Kidney (tissue), 13 donors: ENCODE measurements at regions not wholly inside any gene's neighbourhood (a gene's known extent, or its start where the extent isn't known, plus 50 kb on each side); places are given as distances from the start of the nearest gene placed in this dataset.

Experiments
- DNase-seq, 5 donors: peaks; one replicate each; pipeline ENCODE4 v3.0.0-alpha.2; 2013 to 2020
- FAIRE-seq: peaks from 2 replicates; lab custom pipeline; 2012; peaks lifted over from hg19 to GRCh38; lab: Jason Lieb, UNC
- H3K27ac ChIP-seq, 2 donors: one replicate each; pipeline ENCODE4 v1.7.0; 2013; ENCODE audit warnings: low read depth in 2 of 2, low read length in 2 of 2, inconsistent platforms in 1 of 2
- H3K27me3 ChIP-seq: one replicate; pipeline ENCODE4 v1.7.1; 2013; ENCODE audit warnings: low read length, inconsistent platforms; ENCODE audit not compliant: control insufficient read depth, insufficient read depth
- H3K36me3 ChIP-seq, 3 donors: one replicate each; pipeline versions ENCODE4 v1.7.0 to v1.7.1; 2013; ENCODE audit warnings: low read length in 3 of 3, control low read depth in 1 of 3, inconsistent platforms in 1 of 3; ENCODE audit not compliant: insufficient read depth in 3 of 3, control insufficient read depth in 2 of 3
- H3K4me1 ChIP-seq, 3 donors: one replicate each; pipeline versions ENCODE4 v1.7.0 to v1.7.1; 2013; ENCODE audit warnings: low read length in 3 of 3, inconsistent platforms in 1 of 3, low read depth in 1 of 3; ENCODE audit not compliant: control insufficient read depth in 2 of 3, insufficient read depth in 2 of 3
- H3K4me3 ChIP-seq, 3 donors: one replicate each; pipeline versions ENCODE4 v1.7.0 to v1.8.1; 2013; ENCODE audit warnings: low read length in 3 of 3, control low read depth in 1 of 3, inconsistent platforms in 1 of 3
- H3K9ac ChIP-seq, 3 donors: one replicate each; pipeline versions ENCODE4 v1.7.0 to v1.7.1; 2013; ENCODE audit warnings: low read length in 3 of 3, control low read depth in 1 of 3, inconsistent platforms in 1 of 3
- H3K9me3 ChIP-seq, 3 donors: one replicate each; pipeline versions ENCODE4 v1.7.0 to v1.7.1; 2013; ENCODE audit warnings: low read length in 3 of 3, control low read depth in 1 of 3, inconsistent platforms in 1 of 3; ENCODE audit not compliant: control insufficient read depth in 2 of 3, insufficient read depth in 1 of 3
- intact Hi-C: fragments of 100-400 bp; cut with DNase I; formaldehyde crosslinking; loops from one replicate; pipeline ENCODE4 v1.11.1; 2022
- TF ChIP-seq, protein P1 (sequence below): IDR thresholded peaks from 3 replicates; pipeline ENCODE4 v1.5.1; 2012; ENCODE audit warnings: mild to moderate bottlenecking, moderate library complexity, borderline replicate concordance; ENCODE audit not compliant: insufficient read depth; ENCODE audit errors: extremely low read depth
- donor health status: control.
- donor health status: control.
- donor health status: control.
- donor health status: control.
- donor health status: control.
- donor health status: DM: yes; HTN: yes; CAD: no.
- donor health status: Normal renal cell carcinoma (clear cell type).

- no peaks in the 10 kb centered on the region for H3K9me3 ChIP-seq
- no peaks in the 10 kb centered on the region for H3K36me3 ChIP-seq
- no peak overlapping the region for H3K9ac ChIP-seq
- DNase-seq (no peak), FAIRE-seq (no peak)
- no peak overlapping the region for H3K4me3 ChIP-seq
- TF ChIP-seq, protein P1, sequence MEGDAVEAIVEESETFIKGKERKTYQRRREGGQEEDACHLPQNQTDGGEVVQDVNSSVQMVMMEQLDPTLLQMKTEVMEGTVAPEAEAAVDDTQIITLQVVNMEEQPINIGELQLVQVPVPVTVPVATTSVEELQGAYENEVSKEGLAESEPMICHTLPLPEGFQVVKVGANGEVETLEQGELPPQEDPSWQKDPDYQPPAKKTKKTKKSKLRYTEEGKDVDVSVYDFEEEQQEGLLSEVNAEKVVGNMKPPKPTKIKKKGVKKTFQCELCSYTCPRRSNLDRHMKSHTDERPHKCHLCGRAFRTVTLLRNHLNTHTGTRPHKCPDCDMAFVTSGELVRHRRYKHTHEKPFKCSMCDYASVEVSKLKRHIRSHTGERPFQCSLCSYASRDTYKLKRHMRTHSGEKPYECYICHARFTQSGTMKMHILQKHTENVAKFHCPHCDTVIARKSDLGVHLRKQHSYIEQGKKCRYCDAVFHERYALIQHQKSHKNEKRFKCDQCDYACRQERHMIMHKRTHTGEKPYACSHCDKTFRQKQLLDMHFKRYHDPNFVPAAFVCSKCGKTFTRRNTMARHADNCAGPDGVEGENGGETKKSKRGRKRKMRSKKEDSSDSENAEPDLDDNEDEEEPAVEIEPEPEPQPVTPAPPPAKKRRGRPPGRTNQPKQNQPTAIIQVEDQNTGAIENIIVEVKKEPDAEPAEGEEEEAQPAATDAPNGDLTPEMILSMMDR, result no peak
- H3K4me1 ChIP-seq, result no peaks in the 10 kb centered on the region
- no peak overlapping the region for H3K27ac ChIP-seq
- no peaks in the 10 kb centered on the region for H3K27me3 ChIP-seq
- intact Hi-C loops, result no loop called here
Observed at GRCh38 chr2:153213022-153213421, 265.5 kb downstream of the RPRM start.

GRCh38 chr2:153197402-153198386, 280.9 kb downstream of the RPRM start:
- intact Hi-C loops, result no loop called here
- no peak overlapping the region for H3K27ac ChIP-seq
- H3K9me3 ChIP-seq, result no peaks in the 10 kb centered on the region
- DNase-seq (peak in 1 of 5 donors; percentile 36), FAIRE-seq (no peak)
- TF ChIP-seq, protein P1, result no peak
- H3K36me3 ChIP-seq, result no peaks in the 10 kb centered on the region
- H3K27me3 ChIP-seq, result no peaks in the 10 kb centered on the region
- H3K9ac ChIP-seq, result no peak overlapping the region
- no peaks in the 10 kb centered on the region for H3K4me1 ChIP-seq
- no peak overlapping the region for H3K4me3 ChIP-seq

DNA sequence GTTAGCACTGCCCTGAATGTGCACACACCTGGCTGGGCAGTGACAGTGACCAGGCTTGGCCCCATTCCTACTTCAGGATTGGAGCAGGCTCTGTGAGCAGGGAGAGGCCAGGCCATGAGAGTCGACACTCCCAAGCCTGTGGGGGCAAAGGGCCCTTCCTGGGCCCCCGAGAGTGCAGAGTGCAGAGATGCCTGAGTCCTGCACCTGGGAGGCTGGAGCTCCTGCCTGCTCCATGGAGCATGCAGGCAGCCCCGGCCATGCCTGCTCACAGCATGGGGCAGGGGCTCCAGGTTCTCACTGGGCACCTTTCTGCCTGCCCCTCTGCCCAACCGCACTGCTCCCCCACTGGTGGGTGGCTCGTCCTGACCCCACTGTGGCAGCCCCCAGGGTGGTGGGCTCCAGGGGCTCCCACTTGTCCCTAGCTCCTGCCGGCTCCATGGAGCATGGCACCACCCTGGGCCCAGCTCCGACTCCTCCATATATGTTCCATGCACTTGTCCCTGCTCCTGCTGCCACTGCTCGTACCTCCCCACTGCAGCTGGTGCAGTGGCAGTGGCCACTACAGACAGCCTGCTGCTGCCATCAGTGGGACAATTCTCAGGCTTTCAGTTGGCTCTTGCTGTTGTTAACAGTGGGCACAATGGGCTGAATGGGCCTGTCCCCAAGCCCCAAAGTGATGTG, 282.0 kb downstream of the RPRM start:
- no peak overlapping the region for H3K4me3 ChIP-seq
- H3K9me3 ChIP-seq, result no peaks in the 10 kb centered on the region
- TF ChIP-seq, protein P1, result no peak
- no peak overlapping the region for H3K9ac ChIP-seq
- H3K4me1 ChIP-seq, result no peaks in the 10 kb centered on the region
- FAIRE-seq (no peak), DNase-seq (peak in 1 of 5 donors; percentile 53)
- H3K27ac ChIP-seq, result no peak overlapping the region
- intact Hi-C loops, result no loop called here
- H3K27me3 ChIP-seq, result no peaks in the 10 kb centered on the region
- H3K36me3 ChIP-seq, result no peaks in the 10 kb centered on the region
